Hepatocyte (in vitro differentiated cells): ENCODE measurements at regions not wholly inside any gene's neighbourhood (a gene's known extent, or its start where the extent isn't known, plus 50 kb on each side); places are given as distances from the start of the nearest gene placed in this dataset.

ENCODE experiments used
- CTCF ChIP-seq: fragments of 200-600 bp; sonication (generic); IDR thresholded peaks from 2 replicates; pipeline ENCODE4 v1.5.1; 2016; ENCODE audit warnings: antibody characterized with exemption, mild to moderate bottlenecking; ENCODE audit not compliant: poor library complexity
- EZH2 ChIP-seq: fragments of 200-600 bp; sonication (generic); IDR thresholded peaks from 2 replicates; pipeline ENCODE4 v1.6.1; 2016; ENCODE audit warnings: antibody characterized with exemption, mild to moderate bottlenecking, borderline replicate concordance

- TF ChIP-seq CTCF: no peak
- no peak for TF ChIP-seq EZH2
Observed at GRCh38 chr1:221310180-221310579, 430.9 kb downstream of the HLX start.
